SIG-M5 treated with dmso at 0.1 percent for 504 hours (cell line): ENCODE measurements at regions not wholly inside any gene's neighbourhood (a gene's known extent, or its start where the extent isn't known, plus 50 kb on each side); places are given as distances from the start of the nearest gene placed in this dataset.
A peak's percentile ranks its signal among the peaks of the same experiment; 100 is the strongest.

Experiments
- DNase-seq: peaks from one replicate; lab custom pipeline; 2025; ENCODE audit not compliant: unreplicated experiment; lab: John Stamatoyannopoulos, UW

DNA sequence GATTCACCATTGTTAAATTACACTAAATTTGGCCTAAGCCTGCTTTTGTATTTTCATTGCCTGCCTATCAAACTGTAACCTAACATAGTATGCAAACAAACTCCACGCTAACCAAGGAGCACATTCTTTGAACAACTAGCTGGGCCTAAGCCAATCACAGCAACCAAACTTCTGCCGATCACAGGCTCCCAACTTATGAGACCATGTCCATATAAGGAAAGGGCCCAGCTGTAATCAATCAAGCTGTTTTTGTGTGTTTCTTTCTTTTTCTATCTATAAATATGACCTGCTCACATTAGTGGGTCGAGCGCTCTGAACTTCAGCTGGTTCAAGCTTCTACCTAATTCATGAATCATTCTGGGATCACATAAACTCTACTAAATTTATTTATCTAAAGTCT lies 473.6 kb downstream of the SI start:
- DNase-seq = no peak

DNA sequence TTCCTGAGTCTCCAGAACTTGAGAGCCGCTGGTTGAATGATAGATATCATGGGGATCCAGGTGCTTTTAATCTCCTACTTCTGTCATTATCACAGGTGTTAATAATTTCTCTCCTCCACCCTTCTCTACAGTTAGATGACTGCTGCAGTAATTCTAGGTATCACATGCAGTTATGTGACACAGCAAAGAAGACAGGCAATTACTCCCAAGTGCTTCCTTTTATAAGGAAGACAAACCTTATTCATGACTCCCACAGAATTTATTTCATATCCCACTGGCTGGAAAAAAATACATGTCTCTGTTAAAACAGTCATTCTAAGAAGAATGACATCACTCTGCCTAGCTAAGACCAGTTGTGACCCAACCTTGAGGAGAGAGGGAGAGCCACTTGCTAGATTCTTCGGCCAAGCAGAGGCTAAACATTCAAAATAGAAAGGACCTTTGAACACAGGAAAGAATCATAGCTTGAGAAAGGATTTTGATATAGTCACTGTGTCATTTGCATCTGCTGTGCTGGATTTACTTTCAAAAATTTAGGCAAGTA lies 500.6 kb downstream of the SI start:
- DNase-seq = no peak

DNA sequence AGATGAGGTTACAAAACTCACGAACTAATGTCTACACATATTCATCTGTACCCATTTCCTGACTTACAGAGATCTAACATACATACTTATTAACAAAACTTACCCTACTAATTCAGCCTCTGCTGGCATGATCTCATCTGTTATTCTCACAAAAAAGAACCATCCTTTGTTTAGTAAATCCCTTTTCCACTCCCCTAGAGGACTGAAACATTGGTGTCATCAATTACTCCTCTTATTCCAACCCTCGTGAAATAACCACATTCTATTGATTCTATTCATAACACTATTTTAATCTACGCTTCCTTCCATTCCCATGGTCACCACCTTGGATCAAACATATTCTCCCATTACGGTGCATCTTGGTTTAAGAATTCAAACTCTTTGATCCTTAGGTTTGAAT lies 505.9 kb downstream of the SI start:
- no peak for DNase-seq

DNA sequence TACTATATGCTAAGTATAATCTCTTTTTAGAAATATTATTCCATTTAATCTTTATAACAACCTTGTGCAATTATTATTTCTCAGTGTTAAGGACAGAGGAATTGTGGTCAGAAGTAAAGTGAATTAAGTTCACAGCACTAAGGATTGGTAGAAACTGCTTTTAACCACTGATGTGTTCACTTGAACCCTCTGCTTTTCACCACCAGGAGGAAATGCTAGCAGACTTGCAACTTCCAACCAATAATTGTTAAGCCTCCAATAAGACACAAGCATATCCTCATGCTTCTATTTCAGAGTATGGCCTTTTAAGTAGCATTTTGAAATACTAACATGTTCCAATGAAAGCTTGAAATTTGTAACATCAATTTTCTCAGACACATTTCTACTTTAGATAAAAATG lies 527.4 kb downstream of the SI start:
- DNase-seq = no peak

DNA sequence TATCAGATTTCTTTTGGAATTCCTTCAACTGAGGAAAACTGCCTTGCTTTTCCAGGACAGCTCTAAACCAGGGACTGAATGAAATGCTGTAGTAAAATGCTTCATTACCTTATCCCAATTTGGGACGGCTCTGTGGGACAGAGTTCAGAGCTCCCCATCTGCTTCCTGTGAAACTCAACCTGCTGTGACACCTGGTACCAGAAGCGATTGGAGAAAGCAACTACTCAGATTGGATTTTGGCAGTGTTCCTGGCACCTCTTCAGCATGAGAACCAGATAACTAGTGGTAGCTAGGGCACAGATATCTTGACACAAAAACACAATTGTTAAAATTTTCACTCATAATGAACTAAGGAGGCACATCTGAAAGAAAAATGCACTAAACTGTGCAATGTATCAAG lies 539.1 kb downstream of the SI start:
- no peak for DNase-seq

DNA sequence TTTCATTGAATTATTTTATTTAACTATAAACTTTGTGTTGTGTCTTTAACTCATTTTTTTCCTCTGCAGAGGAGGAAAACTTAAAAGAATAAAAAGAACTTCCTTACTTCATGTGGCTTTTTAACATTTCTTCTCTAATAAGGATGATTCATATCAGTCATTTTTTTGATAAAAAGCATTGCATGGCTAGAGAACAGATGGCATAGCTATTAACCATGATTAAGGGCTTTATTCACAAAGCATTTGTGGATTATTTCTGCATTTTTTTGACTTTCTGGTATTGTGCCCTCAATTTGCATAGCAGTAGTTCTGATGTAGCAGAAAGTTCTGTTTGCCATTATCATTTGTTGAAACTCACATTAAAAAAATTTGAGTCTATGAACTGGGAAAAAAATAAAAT lies 540.8 kb downstream of the SI start:
- no peak for DNase-seq

DNA sequence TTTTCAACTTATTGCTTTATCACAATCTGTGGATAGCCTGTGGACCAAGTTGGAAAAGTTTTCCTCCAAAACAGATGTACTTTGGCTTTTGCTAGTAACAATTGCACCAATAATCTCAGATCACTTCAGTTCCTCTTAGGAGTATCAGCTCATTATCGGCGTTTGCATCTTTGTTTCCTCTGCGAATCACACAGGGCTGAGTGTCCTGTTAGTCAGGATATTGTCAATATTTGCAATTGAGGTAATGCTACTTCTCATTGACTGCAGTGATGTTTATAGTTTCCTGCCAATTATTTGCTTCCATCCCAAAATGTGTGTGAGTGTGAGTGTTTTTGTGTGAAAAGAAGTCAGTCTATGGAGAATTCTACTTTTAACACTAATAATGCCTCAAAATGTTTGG lies 545.0 kb downstream of the SI start:
- DNase-seq = no peak

DNA sequence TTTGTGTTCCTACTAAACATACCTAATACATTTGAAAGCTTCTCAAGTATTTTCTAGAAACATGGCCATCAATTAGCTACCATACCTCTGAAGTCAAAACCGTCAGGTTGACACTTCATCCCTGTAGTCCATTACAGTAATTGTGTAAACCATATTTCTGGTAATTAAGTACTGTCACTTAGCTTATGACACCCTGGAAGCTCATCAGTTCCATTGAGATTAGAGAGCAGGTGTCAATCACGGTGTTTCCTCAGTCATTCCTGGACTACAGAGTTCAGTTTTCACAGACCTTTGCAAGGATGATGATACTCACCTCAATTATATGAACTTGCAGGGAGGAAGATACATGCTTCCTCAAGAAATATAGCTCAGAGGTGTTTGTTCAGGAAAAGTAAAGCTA lies 552.0 kb downstream of the SI start:
- DNase-seq = no peak

DNA sequence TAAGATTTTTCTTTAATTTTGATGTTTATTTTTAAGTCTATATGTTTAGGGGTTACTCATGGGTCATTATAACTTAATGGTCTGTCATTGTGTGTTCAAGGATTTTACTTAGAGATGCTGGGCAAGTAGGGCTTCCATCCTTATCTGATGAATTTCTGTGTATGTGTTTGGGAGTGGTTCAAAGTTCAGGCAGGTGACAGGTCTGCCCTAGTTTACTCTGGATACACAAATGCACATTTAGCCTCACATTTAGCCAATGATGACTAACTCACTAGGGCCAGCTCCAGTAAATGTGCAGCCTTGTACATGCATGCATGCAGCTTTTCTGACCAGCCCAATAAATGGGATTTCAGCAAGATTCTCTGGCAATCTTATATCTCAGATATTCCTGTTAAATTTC lies 554.1 kb downstream of the SI start:
- DNase-seq = peak; percentile 20

DNA sequence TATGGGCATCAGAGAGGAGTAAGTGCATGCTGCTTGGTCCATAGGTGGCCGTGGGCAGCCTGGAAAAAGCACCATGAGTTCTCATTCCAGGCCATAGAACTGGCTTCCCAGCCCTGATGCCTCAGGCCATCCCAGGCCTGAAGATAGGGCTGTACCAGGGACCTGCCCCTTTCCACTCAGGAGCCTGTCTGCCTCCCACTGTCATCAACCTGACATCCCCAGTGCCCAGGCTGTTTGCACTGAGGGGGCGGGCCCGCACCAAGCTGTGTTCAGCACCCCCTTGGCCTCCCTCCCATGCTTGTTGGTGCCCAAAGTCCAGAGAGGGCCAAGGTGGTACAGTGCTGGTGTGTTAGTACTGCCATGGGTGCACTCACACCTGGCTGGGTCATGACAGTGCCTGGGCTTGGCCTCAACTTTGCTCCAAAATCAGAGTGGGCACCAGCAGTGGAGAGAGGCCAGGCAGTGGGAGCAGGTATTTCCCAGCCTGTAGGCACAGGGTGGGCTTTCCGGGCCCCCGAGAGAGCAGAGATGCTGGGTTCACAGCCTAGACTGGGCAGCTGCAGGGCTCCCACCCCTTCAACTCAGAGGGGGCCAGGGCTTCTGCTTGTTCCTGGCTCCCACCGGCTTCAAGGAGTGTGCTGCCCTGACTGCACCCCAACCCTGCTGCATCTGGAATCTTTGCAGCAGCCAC lies 556.1 kb downstream of the SI start:
- no peak for DNase-seq

DNA sequence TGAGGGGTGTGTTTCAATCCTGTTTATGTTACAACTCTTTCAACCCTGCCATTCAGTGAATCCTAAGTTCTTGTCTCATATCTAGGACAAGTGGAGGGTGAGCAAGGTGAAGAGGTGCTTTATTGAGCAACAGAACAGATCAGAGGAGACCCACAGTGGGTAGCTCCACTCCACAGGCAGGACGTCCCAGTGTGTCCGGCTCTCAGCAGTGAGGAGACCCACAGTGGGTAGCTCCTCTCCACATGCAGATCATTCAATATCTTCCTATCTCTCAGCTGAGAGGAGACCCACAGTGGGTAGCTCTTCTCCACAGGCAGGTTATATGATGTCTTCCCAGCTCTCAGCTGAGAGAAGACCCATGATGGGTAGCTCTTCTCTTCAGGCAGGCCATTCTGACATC lies 556.7 kb downstream of the SI start:
- no peak for DNase-seq

DNA sequence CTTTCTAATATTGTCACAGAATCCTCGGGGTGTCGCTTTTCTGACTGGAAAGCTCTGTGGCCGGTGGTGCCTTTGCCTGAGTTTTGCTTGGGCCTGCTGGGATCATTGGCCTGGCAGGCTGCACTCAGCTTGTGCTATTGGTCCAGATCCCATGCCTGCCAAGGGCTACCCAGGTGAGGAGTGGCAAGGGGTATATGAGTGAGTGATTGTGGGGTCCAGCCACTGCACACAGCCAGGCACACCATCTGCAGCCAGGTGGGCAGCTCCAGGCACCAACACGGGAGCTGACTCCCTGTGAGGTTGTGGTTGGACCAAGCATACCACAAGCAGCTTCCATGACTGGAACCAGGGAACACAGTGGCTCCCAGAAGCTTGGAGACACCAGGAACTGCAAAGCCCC lies 557.2 kb downstream of the SI start:
- no peak for DNase-seq

DNA sequence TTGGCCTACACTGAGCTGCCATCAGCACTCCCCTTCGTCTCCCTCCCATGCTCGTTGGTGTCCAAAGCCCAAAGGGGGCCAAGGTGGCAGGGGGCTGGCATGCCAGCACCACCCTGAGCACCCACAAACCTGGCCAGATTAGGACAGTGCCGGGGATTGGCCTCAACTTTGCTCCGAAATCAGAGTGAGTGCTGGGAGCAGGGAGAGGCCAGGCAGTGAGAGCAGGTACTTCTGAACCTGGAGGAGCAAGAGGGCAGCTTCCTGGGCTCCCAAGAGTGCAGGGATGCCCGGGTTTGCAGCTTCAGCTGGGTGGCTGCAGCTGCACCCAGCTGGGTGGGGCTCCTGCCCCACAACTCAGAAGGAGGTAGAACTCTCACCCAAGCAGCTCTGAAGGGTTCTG lies 563.0 kb downstream of the SI start:
- no peak for DNase-seq

DNA sequence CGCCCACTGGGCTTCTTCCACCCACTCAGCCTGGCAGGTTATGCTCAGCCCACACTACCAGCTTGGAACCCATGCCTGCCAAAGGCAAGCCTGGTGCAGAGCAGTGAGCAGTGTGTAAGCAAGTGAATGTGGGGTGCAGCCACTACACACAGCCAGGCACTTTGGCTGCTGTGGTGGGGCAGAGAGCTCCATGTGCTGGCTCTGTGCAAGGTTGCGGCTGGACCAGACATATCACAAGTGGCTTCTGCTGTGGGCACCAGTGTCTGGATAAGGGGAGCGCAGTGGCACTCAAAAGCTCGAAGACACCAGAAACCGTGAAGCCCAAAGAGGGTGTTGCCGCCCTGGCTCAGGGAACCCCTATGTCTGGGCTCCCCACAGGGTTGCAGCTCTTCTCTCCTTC lies 563.7 kb downstream of the SI start:
- DNase-seq = no peak

DNA sequence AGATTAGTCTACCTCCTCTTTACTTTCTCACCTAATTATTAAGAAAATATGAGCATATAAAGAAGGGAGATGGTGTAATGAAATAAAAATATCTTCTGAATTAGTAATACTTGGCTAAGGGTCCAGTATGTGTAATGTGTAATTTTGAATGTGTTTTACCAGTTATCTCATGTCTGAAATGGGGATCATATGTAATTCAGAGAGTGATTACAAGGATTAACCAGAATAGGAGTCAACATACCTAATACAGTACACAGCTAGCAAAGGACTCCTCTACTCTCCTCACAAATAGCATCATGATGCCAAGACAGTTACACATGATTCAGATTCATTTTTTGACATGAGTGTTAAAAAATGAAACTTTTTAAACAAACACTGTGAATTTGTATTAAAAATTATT lies 570.4 kb downstream of the SI start:
- no peak for DNase-seq

DNA sequence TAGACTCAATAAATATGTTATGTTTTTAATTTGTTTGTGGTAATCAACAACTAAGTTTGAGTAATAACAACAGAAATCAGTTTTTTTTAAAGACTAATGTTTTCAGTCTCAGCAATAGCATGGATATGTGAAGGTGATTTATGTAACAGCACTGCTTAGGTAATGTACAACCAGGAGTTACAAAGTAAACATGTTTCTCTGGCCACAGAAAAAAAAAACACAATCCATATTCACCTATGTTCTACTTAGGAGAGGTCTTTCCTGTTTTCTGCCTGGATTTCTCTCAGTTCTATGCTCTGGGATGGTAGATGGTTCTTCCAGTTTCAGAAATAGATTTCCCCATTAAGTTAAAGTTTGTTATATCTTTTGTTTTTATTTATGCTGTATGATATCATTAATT lies 579.4 kb downstream of the SI start:
- DNase-seq = no peak

DNA sequence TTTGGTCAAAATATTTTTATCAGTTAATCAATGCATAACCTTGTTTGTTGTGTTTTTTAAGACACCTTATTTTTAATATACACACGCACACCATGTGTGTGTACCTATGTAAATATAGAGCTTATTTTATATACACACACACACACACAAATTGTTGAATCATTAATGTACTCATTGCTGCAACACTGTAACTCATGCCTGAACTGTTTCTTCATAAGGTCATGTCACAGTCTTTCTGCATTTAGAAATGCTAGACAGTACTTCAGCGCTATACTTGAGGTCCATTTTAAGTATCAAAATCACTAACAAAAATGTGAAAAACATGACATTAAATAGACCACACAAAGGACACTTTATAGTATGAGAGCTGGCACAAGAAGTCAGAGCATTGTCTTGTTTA lies 589.4 kb downstream of the SI start:
- DNase-seq = no peak

DNA sequence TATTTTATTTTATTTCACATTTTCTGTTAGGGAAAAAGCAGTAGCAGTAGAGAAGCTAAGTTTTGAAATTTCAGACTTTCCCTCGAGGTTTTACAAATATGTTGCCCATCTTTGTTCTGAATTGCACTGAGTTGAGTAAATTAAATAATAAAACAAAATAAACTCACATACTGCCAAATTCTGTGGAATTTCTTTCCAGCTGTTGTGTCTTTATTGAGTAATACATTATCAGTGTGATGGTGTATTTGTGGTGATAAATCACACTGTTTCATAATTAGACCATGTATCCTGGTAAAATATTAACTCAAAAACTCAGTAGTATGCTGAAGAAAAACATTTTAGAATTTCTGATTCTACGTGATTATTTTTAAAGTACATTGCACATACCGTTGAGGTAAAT lies 592.1 kb downstream of the SI start:
- no peak for DNase-seq

DNA sequence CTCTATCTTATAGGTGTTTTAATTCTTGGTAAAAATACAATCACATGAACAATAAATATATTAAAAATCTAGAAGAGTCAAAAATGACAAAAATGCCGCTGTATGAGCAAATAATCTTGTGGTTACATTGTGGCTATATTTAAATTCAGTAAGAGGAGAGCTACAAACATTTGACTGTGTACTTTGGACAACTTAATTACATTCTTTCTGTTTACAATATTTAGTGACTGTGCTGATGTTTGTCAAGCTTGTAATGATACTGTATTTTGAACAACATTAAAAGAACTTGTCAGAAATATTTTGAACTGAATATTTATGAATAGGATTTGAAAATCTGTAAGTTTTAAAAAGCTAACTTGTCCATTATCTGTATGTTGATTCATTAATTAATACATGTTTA lies 598.3 kb downstream of the SI start:
- no peak for DNase-seq

DNA sequence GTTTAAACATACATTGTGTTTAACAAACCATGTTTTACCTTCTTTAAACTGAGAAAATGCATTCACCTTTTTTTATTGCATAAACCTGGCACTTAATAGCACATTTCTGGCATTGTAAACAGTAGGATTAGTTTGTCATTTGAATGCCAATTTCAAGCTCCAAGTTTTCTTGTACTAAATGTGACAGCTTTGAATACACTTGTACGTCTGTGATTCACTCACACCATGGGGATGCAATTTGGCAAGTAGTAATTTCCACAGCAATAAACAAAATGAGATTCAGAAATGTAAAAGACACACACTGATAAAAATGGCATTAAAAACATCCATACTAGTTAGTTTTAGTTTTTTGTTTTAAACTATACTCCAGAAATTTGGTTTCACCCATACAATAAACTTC lies 598.9 kb downstream of the SI start:
- no peak for DNase-seq

DNA sequence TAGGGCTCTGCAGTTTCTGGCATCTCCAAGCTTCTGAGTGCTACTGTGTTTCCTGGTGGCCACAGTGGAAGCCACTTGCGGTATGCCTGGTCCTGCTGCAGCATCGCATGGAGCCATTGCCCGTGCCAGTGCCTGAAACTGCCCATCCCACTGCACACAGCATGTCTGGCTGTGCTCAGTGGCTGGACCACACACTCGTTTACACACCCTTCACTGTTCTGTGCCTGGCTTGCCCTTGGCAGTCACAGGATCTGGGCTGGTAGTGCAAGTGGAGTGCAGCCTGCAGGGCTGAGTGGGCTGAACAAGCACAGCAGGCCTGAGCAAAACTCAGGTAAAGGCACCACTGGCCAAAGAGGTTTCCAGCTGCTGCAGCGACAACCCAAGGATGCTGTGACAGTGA lies 600.0 kb downstream of the SI start:
- DNase-seq = no peak

DNA sequence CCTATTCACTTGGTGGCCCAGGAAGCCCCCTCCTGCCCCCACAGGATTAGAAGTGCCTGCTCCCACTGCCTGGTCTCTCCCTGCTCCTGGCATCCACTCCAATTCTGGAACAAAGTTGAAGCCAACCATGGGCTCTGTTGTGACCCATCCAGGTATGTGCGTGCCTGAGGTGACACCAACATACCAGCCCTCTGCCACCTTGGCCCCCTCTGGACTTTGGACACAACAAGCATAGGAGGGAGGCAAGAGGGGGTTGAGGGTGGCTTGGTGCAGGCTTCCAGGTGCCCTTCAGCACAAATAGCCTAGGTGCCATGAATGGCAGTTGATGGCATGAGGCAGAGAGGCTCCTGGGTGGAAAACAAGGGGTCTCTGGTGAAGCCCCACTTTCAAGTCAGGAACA lies 600.9 kb downstream of the SI start:
- DNase-seq = no peak

DNA sequence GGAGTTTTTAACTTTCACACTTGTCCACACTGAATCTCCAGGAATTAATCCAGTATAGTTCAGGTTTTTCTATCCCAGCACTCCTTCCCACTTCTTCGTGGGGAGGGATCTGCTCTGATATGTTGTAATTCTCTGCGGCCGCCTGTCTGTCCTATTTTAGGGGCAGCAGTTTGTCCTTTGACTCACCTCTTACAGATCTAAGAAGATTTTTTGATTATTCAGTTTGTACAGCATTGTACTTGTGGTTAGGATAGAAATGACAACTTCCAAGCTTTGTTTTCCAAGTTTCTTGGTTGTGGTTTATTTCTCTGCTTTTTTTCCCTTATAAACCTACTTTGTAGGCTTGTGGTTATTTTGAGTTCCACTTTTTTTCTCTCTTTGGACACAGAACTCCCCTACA lies 601.7 kb downstream of the SI start:
- no peak for DNase-seq

DNA sequence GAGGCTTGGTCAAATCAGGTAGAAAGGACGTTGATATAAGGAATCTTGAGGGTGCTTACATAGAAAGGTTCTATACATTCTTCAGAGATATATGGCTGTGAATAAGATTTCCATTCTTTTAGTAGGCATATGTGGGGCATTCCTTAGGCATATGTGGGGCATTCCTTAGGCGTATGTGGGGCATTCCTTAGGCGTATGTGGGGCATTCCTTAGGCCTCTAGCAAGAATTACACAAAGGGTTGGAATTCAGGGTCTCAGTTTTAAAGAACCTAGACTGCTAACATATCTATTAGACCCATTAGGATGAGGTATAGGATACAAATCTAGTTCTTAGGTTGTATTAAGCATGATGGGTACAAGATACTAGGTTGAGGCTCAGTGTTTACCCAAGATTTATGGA lies 607.8 kb downstream of the SI start:
- DNase-seq = no peak
